CD14-positive monocyte (primary cell): ENCODE measurements at regions not wholly inside any gene's neighbourhood (a gene's known extent, or its start where the extent isn't known, plus 50 kb on each side); places are given as distances from the start of the nearest gene placed in this dataset.

Experiments used
- DNase-seq, 3 donors: peaks; one replicate each; pipeline ENCODE4 v3.0.0-alpha.2; 2011 to 2022
- H2AFZ ChIP-seq: 2 replicates; pipeline ENCODE4 v1.6.0; 2012; ENCODE audit warnings: mild to moderate bottlenecking, low read depth, low read length, inconsistent platforms; ENCODE audit not compliant: insufficient read depth, poor library complexity, severe bottlenecking
- H3K27ac ChIP-seq, 2 donors: 1 replicate in 1 of 2; 2 replicates in 1 of 2; pipeline ENCODE4 v1.5.1; 2012 to 2013; ENCODE audit warnings: low read length in 2 of 2, control low read depth in 1 of 2, inconsistent platforms in 1 of 2, low read depth in 1 of 2, mild to moderate bottlenecking in 1 of 2
- H3K27me3 ChIP-seq, 2 donors: one replicate each; pipeline versions ENCODE4 v1.6.0 to v1.6.1; 2011 to 2013; ENCODE audit warnings: low read length in 2 of 2; ENCODE audit not compliant: control insufficient read depth in 2 of 2, insufficient read depth in 2 of 2
- H3K36me3 ChIP-seq, 2 donors: replicated peaks in 1 of 2; 1 replicate in 1 of 2; 2 replicates in 1 of 2; pipeline versions ENCODE4 v1.5.1 to v1.6.1; 2012 to 2013; ENCODE audit warnings: low read length in 2 of 2, control low read depth in 1 of 2, inconsistent platforms in 1 of 2, mild to moderate bottlenecking in 1 of 2; ENCODE audit not compliant: insufficient read depth in 2 of 2, control insufficient read depth in 1 of 2
- H3K4me1 ChIP-seq, 2 donors: 1 replicate in 1 of 2; 2 replicates in 1 of 2; pipeline versions ENCODE4 v1.5.1 to v1.6.1; 2012 to 2013; ENCODE audit warnings: low read length in 2 of 2, control low read depth in 1 of 2, inconsistent platforms in 1 of 2, mild to moderate bottlenecking in 1 of 2, moderate library complexity in 1 of 2; ENCODE audit not compliant: insufficient read depth in 2 of 2, control insufficient read depth in 1 of 2
- H3K4me2 ChIP-seq: replicated peaks from 2 replicates; pipeline ENCODE3; 2012; ENCODE audit warnings: low read length, moderate library complexity, mild to moderate bottlenecking; ENCODE audit not compliant: poor library complexity, severe bottlenecking; ENCODE audit errors: extremely low read depth
- H3K4me3 ChIP-seq, 3 experiments: fragments of 200-600 bp in 1 of 3; sonication (generic) in 1 of 3; replicated peaks in 1 of 3; 1 replicate in 2 of 3; 2 replicates in 1 of 3; pipeline ENCODE4 v1.5.1; 2011 to 2013; ENCODE audit warnings: low read length in 3 of 3, mild to moderate bottlenecking in 3 of 3, control low read depth in 2 of 3, low read depth in 2 of 3, inconsistent platforms in 1 of 3, moderate library complexity in 1 of 3
- H3K79me2 ChIP-seq: 2 replicates; pipeline ENCODE4 v1.6.0; 2012; ENCODE audit warnings: mild to moderate bottlenecking, control low read depth, inconsistent platforms, low read length, moderate library complexity; ENCODE audit not compliant: insufficient read depth
- H3K9ac ChIP-seq: 2 replicates; pipeline ENCODE4 v1.6.0; 2017; ENCODE audit warnings: low read length, mild to moderate bottlenecking; ENCODE audit not compliant: insufficient read depth, poor library complexity, severe bottlenecking
- H3K9me3 ChIP-seq, 2 donors: replicated peaks in 1 of 2; 1 replicate in 1 of 2; 2 replicates in 1 of 2; pipeline versions ENCODE4 v1.5.1 to v1.6.1; 2012 to 2013; ENCODE audit warnings: low read length in 2 of 2, control low read depth in 1 of 2; ENCODE audit not compliant: control insufficient read depth in 1 of 2, insufficient read depth in 1 of 2
- H4K20me1 ChIP-seq: 2 replicates; pipeline ENCODE4 v1.6.0; 2012; ENCODE audit warnings: mild to moderate bottlenecking, low read length, control low read depth, moderate library complexity; ENCODE audit not compliant: insufficient read depth
- H3K27ac Mint-ChIP-seq, 7 donors: one replicate each; pipeline ENCODE4 v1.8.0; 2020; ENCODE audit warnings: mild to moderate bottlenecking in 7 of 7, mixed read lengths in 7 of 7, moderate library complexity in 6 of 7, inconsistent platforms in 2 of 7
- H3K27me3 Mint-ChIP-seq, 3 donors: one replicate each; pipeline ENCODE4 v1.8.0; 2021 to 2022; ENCODE audit warnings: low read depth in 3 of 3, mild to moderate bottlenecking in 3 of 3, mixed read lengths in 3 of 3, moderate library complexity in 3 of 3, inconsistent platforms in 1 of 3
- H3K36me3 Mint-ChIP-seq, 2 donors: one replicate each; pipeline ENCODE4 v1.8.0; 2020; ENCODE audit warnings: mixed read lengths in 2 of 2, inconsistent platforms in 1 of 2, mild to moderate bottlenecking in 1 of 2
- H3K4me1 Mint-ChIP-seq: one replicate; pipeline ENCODE4 v1.8.0; 2020; ENCODE audit warnings: mild to moderate bottlenecking, mixed read lengths
- H3K4me3 Mint-ChIP-seq, 2 donors: one replicate each; pipeline ENCODE4 v1.8.0; 2020; ENCODE audit warnings: mild to moderate bottlenecking in 2 of 2, mixed read lengths in 2 of 2, moderate library complexity in 1 of 2
- H3K9me3 Mint-ChIP-seq, 7 donors: one replicate each; pipeline ENCODE4 v1.8.0; 2020 to 2022; ENCODE audit warnings: mixed read lengths in 7 of 7, mild to moderate bottlenecking in 6 of 7, moderate library complexity in 6 of 7, inconsistent platforms in 2 of 7
- CTCF ChIP-seq: fragments of 200-600 bp; IDR thresholded peaks from one replicate; pipeline ENCODE4 v1.8.0; 2022; ENCODE audit warnings: antibody characterized with exemption, mild to moderate bottlenecking
- WGBS: methylation state at CpG from one replicate; pipeline ENCODE4 v1.1.5; 2013; ENCODE audit warnings: missing lambda C conversion rate; ENCODE audit not compliant: insufficient coverage; 5-methylcytosine and 5-hydroxymethylcytosine counted together
- intact Hi-C, 2 donors: fragments of 100-400 bp; cut with micrococcal nuclease; formaldehyde crosslinking; loops; one replicate each; pipeline versions ENCODE4 v1.15.0 to v1.15.1; 2023

GRCh38 chr4:162509333-162509732, 345.5 kb upstream of the FSTL5 start:
- Histone ChIP-seq H3K36me3 (no peaks in the 10 kb centered on the region), H3K9me3 (no peaks in the 10 kb centered on the region), H3K4me2 (no peak overlapping the region), H2AFZ (no peak overlapping the region), H3K27ac (no peak overlapping the region), H3K4me1 (no peaks in the 10 kb centered on the region), H3K79me2 (no peaks in the 10 kb centered on the region), H3K27me3 (no peaks in the 10 kb centered on the region), H3K4me3 (no peak overlapping the region), H4K20me1 (no peaks in the 10 kb centered on the region), H3K9ac (no peak overlapping the region)
- no peaks in the 10 kb centered on the region for H3K36me3 Mint-ChIP-seq
- WGBS, result no CpG with 5 or more reads among the region's 1 CpG
- no peak overlapping the region for H3K4me3 Mint-ChIP-seq
- no peak for TF ChIP-seq CTCF
- H3K4me1 Mint-ChIP-seq, result no peaks in the 10 kb centered on the region
- no peak for DNase-seq
- H3K27ac Mint-ChIP-seq, result no peak overlapping the region
- intact Hi-C loops, result no loop called here
- H3K9me3 Mint-ChIP-seq, result no peaks in the 10 kb centered on the region
- no peaks in the 10 kb centered on the region for H3K27me3 Mint-ChIP-seq

- intact Hi-C loops, result no loop called here
- no peak overlapping the region for H3K9ac ChIP-seq
- no peak for TF ChIP-seq CTCF
- no peaks in the 10 kb centered on the region for H3K9me3 Mint-ChIP-seq
- H3K36me3 Mint-ChIP-seq, result no peaks in the 10 kb centered on the region
- no peak overlapping the region for H3K4me3 ChIP-seq
- no peak overlapping the region for H3K27ac Mint-ChIP-seq
- no peak overlapping the region for H3K4me2 ChIP-seq
- no peaks in the 10 kb centered on the region for H3K27me3 Mint-ChIP-seq
- no peaks in the 10 kb centered on the region for H3K9me3 ChIP-seq
- H3K36me3 ChIP-seq, result no peaks in the 10 kb centered on the region
- H3K4me1 ChIP-seq, result no peaks in the 10 kb centered on the region
- no peak overlapping the region for H2AFZ ChIP-seq
- no peaks in the 10 kb centered on the region for H4K20me1 ChIP-seq
- WGBS, result 100% methylated on average over 2 of the region's 2 CpGs
- no peaks in the 10 kb centered on the region for H3K4me1 Mint-ChIP-seq
- H3K27me3 ChIP-seq, result no peaks in the 10 kb centered on the region
- no peak overlapping the region for H3K27ac ChIP-seq
- H3K4me3 Mint-ChIP-seq, result no peak overlapping the region
- H3K79me2 ChIP-seq, result no peaks in the 10 kb centered on the region
- no peak for DNase-seq
These were observed 342.5 kb upstream of the FSTL5 start for GRCh38 chr4:162506253-162506652.
